GM21723 (cell line): ENCODE measurements at regions not wholly inside any gene's neighbourhood (a gene's known extent, or its start where the extent isn't known, plus 50 kb on each side); places are given as distances from the start of the nearest gene placed in this dataset.
A peak's percentile ranks its signal among the peaks of the same experiment; 100 is the strongest.

Source experiments
- ATAC-seq: cut with Tn5 transposase; IDR thresholded peaks from one replicate; pipeline ENCODE4 v1.9.1; 2021; ENCODE audit warnings: mild to moderate bottlenecking, moderate library complexity; ENCODE audit not compliant: unreplicated experiment

GRCh38 chr7:17227766-17228490 lies 70.5 kb upstream of the AHR start:
- ATAC-seq: no peak

DNA sequence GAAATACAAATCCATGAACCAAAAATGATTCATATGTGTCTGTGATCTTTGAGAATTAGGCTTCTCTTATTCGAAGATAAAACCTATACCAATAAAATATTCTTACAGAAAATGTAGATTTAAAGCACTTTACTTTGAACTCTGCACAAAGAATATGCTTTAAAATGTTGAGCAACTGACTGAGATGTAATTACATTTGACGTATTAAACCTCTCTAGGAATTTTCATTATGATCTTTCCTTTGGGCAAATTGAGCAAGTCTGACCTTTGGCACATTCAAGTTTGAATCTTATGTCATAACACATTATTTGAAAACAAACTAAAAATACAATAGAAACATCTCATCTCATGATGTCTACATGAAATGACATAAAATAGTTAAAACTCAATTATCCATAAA lies 69.2 kb upstream of the AHR start:
- no peak for ATAC-seq

- no peak for ATAC-seq
Observed at GRCh38 chr7:17230099-17230807, 68.2 kb upstream of the AHR start.

GRCh38 chr7:17233603-17234002 lies 64.8 kb upstream of the AHR start:
- ATAC-seq: no peak

DNA sequence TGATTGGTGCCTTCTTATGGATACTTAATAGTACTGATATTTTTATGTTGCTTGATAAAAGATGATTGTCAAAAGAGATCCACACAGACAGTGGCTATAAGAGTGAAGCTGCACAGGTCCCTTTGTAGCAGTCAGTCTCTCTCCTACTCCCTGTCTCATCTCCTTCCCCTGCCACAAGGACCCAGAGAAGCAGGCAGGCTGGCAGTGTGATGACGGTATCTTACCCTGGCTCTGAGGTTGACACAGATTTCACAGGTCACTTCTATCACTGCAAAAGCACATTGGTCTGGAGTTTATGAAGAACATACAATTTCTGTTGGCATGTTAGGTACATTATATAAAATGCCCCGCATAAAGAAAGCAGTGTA lies 64.4 kb upstream of the AHR start:
- ATAC-seq: peak; percentile 49

DNA sequence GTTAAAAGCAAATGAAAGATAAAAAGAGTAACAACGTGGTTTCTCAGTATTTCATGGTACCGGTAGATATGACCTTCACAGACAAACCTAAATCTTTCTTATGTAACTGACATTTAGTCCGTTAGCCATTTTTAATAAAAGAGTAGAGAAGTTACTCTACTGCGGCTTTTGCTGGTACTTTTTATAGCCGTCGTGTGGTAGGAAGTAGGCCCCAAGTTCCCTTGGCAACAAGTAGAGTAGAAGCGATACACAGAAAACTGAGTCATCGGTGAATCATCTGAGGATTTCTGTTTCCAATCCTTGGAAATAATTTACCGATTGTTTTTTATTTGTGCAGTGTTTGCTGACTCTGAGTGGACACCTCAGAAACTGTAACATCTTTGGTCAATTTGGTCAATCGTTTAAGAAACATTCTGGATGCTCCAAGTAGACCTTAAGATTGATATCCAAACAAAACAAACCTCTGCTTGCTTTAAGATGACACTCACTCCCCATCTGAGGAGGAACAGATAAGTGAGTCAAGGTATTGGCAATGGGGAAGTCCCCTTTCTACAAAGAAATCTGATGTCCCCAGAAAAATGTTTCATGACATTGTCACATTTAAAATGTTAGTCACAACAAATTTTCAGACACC lies 63.9 kb upstream of the AHR start:
- peak; percentile 99 for ATAC-seq

GRCh38 chr7:17236171-17236570 lies 62.3 kb upstream of the AHR start:
- no peak for ATAC-seq

GRCh38 chr7:17236603-17237002 lies 61.8 kb upstream of the AHR start:
- no peak for ATAC-seq

DNA sequence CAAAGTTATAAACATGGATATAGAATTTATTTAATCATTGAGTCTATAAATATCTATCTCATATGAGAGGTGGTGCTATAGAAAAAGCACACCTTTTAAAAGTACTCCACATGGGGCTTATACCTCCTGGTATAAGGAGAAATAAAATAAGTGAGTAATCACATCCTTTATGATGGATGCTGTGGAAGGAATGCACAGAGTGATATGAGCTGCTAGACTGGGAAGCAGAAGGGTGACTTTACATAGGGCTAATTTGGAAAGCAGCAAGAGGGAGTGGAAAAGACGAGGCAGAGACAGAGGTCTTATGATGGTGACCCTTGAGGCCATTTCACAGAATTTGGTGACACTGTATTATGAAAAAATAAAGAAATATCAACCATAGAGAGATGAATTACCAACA lies 59.4 kb upstream of the AHR start:
- ATAC-seq: no peak

DNA sequence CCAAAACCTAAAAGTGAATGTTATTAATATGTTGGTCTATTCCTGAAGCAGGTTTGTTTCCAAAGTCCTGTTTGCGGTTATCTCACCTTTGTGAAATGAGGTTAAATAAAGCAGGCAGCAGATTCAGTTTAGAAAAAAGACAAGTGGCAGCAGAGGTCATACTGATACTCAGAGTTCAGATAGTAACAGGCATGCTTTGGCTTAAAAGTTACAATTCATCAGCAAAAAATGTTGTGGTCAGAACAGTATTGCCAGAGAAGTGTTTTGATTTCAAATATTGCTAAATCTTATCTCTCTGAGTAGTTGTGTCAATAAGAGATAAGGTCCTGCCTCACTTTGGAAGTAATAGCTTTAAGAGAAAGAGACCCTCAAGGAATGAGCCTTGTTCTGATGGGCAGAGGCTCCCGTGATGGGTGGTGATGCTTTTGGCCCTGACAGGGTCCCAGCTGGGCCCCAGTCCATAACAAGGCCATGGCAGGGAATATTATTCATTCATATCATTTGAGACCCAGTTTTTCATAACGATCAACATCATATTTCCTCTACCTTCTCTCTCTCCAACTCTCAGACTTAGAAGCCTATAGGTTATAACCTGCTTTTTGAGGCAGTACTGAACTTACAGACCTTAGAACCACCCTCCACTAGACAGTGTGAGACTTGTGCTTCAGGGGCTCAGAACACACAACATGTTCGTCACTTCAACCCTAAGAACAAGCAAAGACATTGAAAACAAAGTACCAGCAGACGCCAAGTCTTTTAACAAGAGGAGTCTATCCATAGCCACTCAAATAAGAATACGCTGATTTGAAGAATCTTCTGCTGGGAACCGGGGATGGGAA lies 58.5 kb upstream of the AHR start:
- no peak for ATAC-seq

- no peak for ATAC-seq
Observed at GRCh38 chr7:17242504-17242903, 55.9 kb upstream of the AHR start.

- ATAC-seq: no peak
Observed at GRCh38 chr7:17244786-17245185, 53.7 kb upstream of the AHR start.

- no peak for ATAC-seq
Observed at GRCh38 chr7:17247357-17247756, 51.1 kb upstream of the AHR start.

GRCh38 chr7:17248527-17248926 lies 49.9 kb upstream of the AHR start:
- ATAC-seq: no peak
